Osteocyte (in vitro differentiated cells): ENCODE measurements at regions not wholly inside any gene's neighbourhood (a gene's known extent, or its start where the extent isn't known, plus 50 kb on each side); places are given as distances from the start of the nearest gene placed in this dataset.

Experiments used
- DNase-seq: peaks from one replicate; pipeline ENCODE4 v3.0.0; 2021; ENCODE audit warnings: mixed read lengths; ENCODE audit not compliant: unreplicated experiment; ENCODE audit errors: extremely low spot score
- H3K27ac Mint-ChIP-seq: one replicate; pipeline ENCODE4 v1.8.0; 2021; ENCODE audit warnings: mild to moderate bottlenecking, mixed read lengths; ENCODE audit not compliant: unreplicated experiment
- H3K27me3 Mint-ChIP-seq: one replicate; pipeline ENCODE4 v1.8.0; 2021; ENCODE audit warnings: mixed read lengths; ENCODE audit not compliant: unreplicated experiment
- H3K36me3 Mint-ChIP-seq: one replicate; pipeline ENCODE4 v1.8.0; 2021; ENCODE audit warnings: mixed read lengths; ENCODE audit not compliant: unreplicated experiment
- H3K4me1 Mint-ChIP-seq: one replicate; pipeline ENCODE4 v1.8.0; 2021; ENCODE audit warnings: mixed read lengths; ENCODE audit not compliant: unreplicated experiment
- H3K4me3 Mint-ChIP-seq: one replicate; pipeline ENCODE4 v1.8.0; 2021; ENCODE audit warnings: mild to moderate bottlenecking, moderate library complexity, mixed read lengths; ENCODE audit not compliant: unreplicated experiment
- H3K9me3 Mint-ChIP-seq: one replicate; pipeline ENCODE4 v1.8.0; 2021; ENCODE audit warnings: mixed read lengths; ENCODE audit not compliant: unreplicated experiment
- CTCF ChIP-seq: fragments of 200-600 bp; sonication (generic); IDR thresholded peaks from 2 replicates; pipeline ENCODE4 v1.5.0; 2021; ENCODE audit warnings: antibody characterized with exemption, mild to moderate bottlenecking, moderate library complexity

- Mint-ChIP-seq H3K4me3 (no peak overlapping the region), H3K9me3 (peaks cover 18% of the 10 kb centered on the region), H3K36me3 (peaks cover 6% of the 10 kb centered on the region), H3K27me3 (no peaks in the 10 kb centered on the region), H3K4me1 (peaks cover 75% of the 10 kb centered on the region), H3K27ac (no peak overlapping the region)
- no peak for TF ChIP-seq CTCF
- no peak for DNase-seq
Observed at GRCh38 chr2:149740490-149740889, 152.9 kb upstream of the MMADHC start.

GRCh38 chr2:149739883-149740265 lies 152.3 kb upstream of the MMADHC start:
- DNase-seq: no peak
- peaks cover 6% of the 10 kb centered on the region for H3K36me3 Mint-ChIP-seq
- H3K27me3 Mint-ChIP-seq: no peaks in the 10 kb centered on the region
- H3K4me3 Mint-ChIP-seq: no peak overlapping the region
- peaks cover 22% of the 10 kb centered on the region for H3K9me3 Mint-ChIP-seq
- TF ChIP-seq CTCF: no peak
- H3K27ac Mint-ChIP-seq: no peak overlapping the region
- peaks cover 75% of the 10 kb centered on the region for H3K4me1 Mint-ChIP-seq

GRCh38 chr2:149739171-149739882 lies 151.8 kb upstream of the MMADHC start:
- peaks cover 6% of the 10 kb centered on the region for H3K36me3 Mint-ChIP-seq
- peaks cover 75% of the 10 kb centered on the region for H3K4me1 Mint-ChIP-seq

GRCh38 chr2:149738767-149739166 lies 151.2 kb upstream of the MMADHC start:
- Mint-ChIP-seq H3K9me3 (peaks cover 22% of the 10 kb centered on the region), H3K27me3 (no peaks in the 10 kb centered on the region), H3K36me3 (peaks cover 6% of the 10 kb centered on the region), H3K4me1 (peaks cover 75% of the 10 kb centered on the region), H3K4me3 (no peak overlapping the region), H3K27ac (peak overlapping the region; percentile 56)
- no peak for DNase-seq
- no peak for TF ChIP-seq CTCF

More at GRCh38 chr2:149739171-149739882, 151.8 kb upstream of the MMADHC start:
- Mint-ChIP-seq H3K27me3 (no peaks in the 10 kb centered on the region), H3K27ac (peak overlapping the region; percentile 56), H3K4me3 (no peak overlapping the region), H3K9me3 (peaks cover 22% of the 10 kb centered on the region)
- DNase-seq: no peak
- TF ChIP-seq CTCF: no peak

- peaks cover 6% of the 10 kb centered on the region for H3K36me3 Mint-ChIP-seq
- no peak for TF ChIP-seq CTCF
- peaks cover 75% of the 10 kb centered on the region for H3K4me1 Mint-ChIP-seq
Observed at GRCh38 chr2:149737896-149738295, 150.3 kb upstream of the MMADHC start.

More at GRCh38 chr2:149737896-149738295, 150.3 kb upstream of the MMADHC start:
- Mint-ChIP-seq H3K27ac (no peak overlapping the region), H3K27me3 (no peaks in the 10 kb centered on the region), H3K9me3 (peaks cover 22% of the 10 kb centered on the region), H3K4me3 (no peak overlapping the region)
- DNase-seq: no peak
